AG09319 (cell line): ENCODE measurements at regions not wholly inside any gene's neighbourhood (a gene's known extent, or its start where the extent isn't known, plus 50 kb on each side); places are given as distances from the start of the nearest gene placed in this dataset.
"Not testable (repeated sequence)": the region's sequence is repeated elsewhere in the genome, so short reads cannot be mapped to it uniquely, and the experiment has no call there.

ENCODE experiments used
- DNase-seq: peaks from one replicate; pipeline ENCODE4 v3.0.0-alpha.2; 2010; ENCODE audit warnings: low read depth; ENCODE audit errors: extremely low read depth
- CTCF ChIP-seq: IDR thresholded peaks from 2 replicates; pipeline ENCODE4 v1.5.1; 2011; ENCODE audit warnings: low read depth, mild to moderate bottlenecking, inconsistent platforms, low read length, moderate library complexity

DNA sequence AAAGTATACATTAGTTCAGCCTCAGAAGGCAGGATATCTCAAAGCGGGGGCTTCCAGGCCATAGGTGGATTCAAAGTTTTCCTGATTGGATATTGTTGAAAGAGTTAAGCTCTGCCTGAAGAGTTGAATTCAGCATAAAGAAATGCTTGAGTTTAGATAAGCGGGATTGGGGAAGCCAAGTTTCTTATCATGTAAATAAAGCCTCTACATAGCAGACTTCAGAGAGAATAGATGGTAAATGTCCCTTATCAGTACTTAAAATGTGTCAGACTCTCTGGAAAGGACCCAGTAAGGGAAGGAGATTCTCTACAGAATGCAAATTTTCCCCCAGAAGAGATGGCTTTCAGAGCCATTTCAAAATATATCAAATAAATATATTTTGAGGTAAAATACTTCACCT, 423.5 kb downstream of the SHISA9 start:
- no peak for TF ChIP-seq CTCF
- DNase-seq = no peak

GRCh38 chr16:13325396-13325795, 424.0 kb downstream of the SHISA9 start:
- TF ChIP-seq CTCF = no peak
- no peak for DNase-seq

DNA sequence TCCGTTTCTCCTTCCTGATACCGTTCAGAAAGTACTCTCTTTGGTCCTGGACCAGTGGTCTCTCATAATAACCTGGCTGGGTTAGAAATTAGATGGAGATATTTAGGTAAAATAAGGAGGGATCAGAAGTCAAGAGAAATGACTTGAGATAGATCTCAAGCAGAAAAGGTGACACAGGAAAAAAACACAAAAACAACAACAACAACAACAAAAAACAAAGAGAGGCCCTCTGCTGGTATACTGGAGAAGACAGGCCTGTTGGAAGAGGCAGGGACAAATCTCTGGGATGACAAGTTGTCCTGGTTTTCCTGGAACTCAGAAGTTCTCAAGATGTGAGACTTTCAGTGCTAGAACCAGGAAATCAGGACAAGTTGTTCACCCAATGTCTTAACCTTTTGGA, 430.5 kb downstream of the SHISA9 start:
- no peak for DNase-seq
- no peak for TF ChIP-seq CTCF

DNA sequence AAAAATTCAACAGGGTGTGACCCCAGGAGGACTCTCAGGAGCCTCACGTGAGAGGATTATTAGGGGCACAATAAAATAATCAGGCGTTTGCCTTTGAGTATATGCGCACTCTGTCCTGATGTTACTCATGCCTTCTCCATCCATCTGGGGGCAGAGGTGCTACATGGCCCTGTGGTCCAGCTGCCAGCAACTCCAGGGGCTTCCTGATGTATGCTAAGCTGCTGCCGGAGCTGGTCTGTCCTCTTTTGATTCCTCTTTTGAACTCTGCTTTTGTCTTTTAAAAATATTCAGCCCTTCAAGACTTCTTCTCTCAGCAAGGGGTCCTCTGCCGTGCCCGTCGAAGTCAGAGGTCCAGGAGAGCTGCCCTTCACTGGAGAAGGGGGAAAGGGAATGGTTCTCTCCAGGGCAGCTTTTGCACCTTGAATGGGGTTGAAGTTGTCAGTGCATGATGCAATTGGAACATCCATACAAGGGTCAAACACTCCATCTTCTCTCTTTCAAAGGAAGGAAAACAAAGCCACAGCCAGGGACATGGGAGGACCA, 431.4 kb downstream of the SHISA9 start:
- DNase-seq = no peak
- no peak for TF ChIP-seq CTCF

DNA sequence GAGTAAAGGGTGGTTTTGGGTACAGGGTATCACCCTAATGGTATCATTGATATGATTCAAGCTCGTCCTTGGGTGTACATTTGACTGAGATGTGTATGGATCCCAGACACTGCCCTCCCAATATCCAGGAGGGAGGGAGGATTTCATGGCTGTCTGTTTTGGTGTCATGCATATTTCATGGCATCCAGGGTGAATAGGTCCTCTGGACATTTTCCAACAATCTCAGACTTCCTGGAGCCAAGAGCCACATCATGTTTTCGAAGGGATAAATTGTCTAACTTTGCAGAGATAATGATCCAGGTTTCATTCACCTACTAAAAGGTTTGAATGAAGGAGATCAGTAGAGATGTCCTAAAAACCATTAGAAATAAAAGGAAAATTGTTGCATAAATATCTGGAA, 431.9 kb downstream of the SHISA9 start:
- no peak for TF ChIP-seq CTCF
- DNase-seq = no peak

DNA sequence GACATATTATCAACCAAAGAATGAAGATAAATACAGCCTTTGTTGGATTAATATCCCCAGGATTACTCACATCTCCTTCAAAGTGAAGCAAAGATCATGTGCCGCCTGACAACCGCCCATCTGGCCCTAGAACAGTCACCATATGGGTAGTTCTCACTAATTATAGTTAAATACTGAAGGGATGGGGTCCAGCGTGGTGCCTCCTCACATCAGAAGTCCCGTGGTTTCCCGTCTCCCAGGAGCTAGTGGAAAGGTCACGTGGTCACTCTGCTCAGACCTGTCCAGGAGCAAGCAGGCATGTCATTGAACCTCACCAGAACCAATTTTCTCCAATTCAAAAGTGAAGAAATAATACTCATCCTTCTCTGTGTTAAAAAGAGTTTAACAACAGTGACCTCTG, 434.5 kb downstream of the SHISA9 start:
- no peak for TF ChIP-seq CTCF
- no peak for DNase-seq

GRCh38 chr16:13336335-13336734, 434.9 kb downstream of the SHISA9 start:
- TF ChIP-seq CTCF = no peak
- no peak for DNase-seq

DNA sequence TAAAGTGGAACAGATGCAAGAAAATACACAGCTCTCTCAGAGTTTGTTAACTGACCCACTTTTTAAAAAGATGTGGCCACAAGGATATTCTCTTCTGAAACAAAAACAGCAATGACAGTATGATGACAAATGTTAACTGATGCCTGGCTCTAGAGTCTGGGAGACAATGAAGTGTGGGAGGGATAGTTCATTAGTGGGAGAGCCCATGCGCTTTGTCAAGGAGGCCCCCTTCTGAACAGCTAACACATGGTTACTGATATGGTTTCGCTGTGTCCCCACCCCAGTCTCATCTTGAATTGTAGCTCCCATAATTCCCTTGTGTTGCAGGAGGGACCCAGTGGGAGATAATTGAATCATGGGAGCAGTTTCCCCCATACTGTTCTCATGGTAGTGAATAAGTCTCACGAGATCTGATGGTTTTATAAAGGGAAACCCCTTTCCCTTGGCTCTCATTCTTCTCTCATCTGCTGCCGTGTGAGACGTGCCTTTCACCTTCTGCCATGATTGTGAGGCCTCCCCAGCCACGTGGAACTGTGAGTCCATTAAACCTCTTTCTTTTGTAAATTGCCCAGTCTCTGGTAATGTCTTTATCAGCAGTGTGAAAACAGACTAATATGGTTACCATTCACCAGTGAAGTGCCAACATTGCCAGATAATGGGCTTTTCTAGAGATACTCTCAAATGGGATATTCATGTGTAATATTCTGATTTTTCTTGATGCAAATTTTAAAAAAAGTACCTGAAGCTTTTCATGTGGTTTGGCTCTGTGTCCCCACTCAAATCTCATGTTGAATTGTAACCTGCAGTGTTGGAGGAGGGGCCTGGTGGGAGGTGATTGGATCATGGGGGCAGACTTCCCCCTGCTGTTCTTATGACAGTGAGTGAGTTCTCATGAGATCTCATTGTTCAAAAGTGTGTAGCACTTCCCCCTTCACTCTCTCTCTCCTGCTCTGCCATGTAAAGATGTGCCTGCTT, 435.8 kb downstream of the SHISA9 start:
- not testable (repeated sequence) for DNase-seq
